ENCODE measurements at regions not wholly inside any gene's neighbourhood (a gene's known extent, or its start where the extent isn't known, plus 50 kb on each side); places are given as distances from the start of the nearest gene placed in this dataset.
"Not testable (repeated sequence)": the region's sequence is repeated elsewhere in the genome, so short reads cannot be mapped to it uniquely, and the experiment has no call there.

DNA sequence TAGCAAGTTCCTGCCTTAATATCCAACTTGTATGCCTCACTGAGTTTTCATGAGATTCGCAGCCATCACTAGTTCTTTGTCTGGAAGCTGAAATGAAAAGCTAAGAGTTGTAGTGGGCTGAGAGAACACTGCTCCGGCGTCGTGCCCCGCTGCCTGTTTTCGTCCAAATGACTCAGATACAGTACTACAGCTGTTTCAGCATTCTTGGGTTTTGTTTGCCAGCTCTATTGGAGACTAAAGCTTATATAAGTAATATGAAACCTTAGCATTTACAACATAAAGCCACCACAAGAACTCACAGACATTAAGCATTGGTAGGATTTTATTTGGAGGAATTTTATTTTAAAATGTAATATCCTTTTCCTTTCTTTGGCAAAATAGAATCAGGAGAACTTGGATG is 299.7 kb downstream of the DLEU7 start:
- no peak overlapping the region for H3K4me3 ChIP-seq (ENCODE audit: low read depth, low read length)
- TF ChIP-seq, protein P1, sequence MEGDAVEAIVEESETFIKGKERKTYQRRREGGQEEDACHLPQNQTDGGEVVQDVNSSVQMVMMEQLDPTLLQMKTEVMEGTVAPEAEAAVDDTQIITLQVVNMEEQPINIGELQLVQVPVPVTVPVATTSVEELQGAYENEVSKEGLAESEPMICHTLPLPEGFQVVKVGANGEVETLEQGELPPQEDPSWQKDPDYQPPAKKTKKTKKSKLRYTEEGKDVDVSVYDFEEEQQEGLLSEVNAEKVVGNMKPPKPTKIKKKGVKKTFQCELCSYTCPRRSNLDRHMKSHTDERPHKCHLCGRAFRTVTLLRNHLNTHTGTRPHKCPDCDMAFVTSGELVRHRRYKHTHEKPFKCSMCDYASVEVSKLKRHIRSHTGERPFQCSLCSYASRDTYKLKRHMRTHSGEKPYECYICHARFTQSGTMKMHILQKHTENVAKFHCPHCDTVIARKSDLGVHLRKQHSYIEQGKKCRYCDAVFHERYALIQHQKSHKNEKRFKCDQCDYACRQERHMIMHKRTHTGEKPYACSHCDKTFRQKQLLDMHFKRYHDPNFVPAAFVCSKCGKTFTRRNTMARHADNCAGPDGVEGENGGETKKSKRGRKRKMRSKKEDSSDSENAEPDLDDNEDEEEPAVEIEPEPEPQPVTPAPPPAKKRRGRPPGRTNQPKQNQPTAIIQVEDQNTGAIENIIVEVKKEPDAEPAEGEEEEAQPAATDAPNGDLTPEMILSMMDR (IDR thresholded peaks at IDR 0.05; ENCODE audit: low read depth, low read length, missing control alignments) = no peak
- in situ Hi-C loops (cut with HindIII; ENCODE audit: low sequenced_read_pairs) = no loop called here
- peak; percentile 80 for DNase-seq (ENCODE audit: low read depth)

DNA sequence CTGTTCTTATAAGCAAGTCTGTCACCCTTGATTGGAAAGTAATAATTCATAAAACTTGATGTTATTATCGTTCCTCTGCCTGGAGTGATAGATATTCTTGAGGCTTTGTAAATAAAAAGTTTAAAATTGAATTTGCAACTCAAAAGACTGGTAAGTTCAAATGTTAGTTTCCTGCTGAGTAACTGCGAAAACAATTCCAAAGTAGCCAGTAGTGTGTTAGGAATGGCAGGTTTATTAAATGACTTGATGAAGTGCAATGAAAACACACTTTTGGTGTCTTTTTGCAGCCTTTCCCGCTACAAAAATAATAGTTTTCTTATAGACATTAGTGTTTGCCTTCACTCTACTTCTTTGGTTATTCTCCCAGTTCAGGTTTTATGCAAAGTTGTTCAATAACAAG is 299.3 kb downstream of the DLEU7 start:
- H3K4me3 ChIP-seq (ENCODE audit: low read depth, low read length) = no peak overlapping the region
- DNase-seq (ENCODE audit: low read depth) = no peak
- in situ Hi-C loops (cut with HindIII; ENCODE audit: low sequenced_read_pairs) = no loop called here
- TF ChIP-seq, protein P1 (IDR thresholded peaks at IDR 0.05; ENCODE audit: low read depth, low read length, missing control alignments) = no peak

DNA sequence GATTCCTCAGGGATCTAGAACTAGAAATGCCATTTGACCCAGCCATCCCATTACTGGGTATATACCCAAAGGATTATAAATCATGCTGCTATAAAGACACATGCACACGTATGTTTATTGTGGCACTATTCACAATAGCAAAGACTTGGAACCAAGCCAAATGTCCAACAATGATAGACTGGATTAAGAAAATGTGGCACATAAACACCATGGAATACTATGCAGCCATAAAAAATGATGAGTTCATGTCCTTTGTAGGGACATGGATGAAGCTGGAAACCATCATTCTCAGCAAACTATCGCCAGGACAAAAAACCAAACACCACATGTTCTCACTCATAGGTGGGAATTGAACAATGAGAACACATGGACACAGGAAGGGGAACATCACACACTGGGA is 296.3 kb downstream of the DLEU7 start:
- H3K4me3 ChIP-seq (ENCODE audit: low read depth, low read length); DNase-seq (ENCODE audit: low read depth); in situ Hi-C loops (cut with HindIII; ENCODE audit: low sequenced_read_pairs): not testable (repeated sequence)

DNA sequence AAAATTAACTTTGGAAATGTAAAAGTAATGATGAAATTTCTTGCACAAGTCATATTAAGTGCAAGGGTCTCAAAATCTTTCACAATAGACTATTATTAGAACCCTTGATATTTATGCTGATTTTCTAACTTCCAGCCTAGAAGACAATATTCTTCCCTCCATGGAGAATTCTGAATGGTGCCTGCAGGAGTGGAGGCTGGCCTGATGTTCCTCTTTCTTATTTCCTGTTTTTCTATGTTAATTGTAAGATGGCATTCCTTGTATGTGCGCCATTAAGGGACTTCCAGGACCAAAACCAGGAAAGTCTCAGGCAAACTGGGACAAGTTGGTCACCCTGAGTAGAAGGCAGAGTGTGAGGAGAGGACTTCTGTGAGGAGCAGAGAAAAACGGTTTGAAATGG is 294.9 kb downstream of the DLEU7 start:
- TF ChIP-seq, protein P1 (IDR thresholded peaks at IDR 0.05; ENCODE audit: low read depth, low read length, missing control alignments) = no peak
- no peak for DNase-seq (ENCODE audit: low read depth)
- H3K4me3 ChIP-seq (ENCODE audit: low read depth, low read length) = no peak overlapping the region
- in situ Hi-C loops (cut with HindIII; ENCODE audit: low sequenced_read_pairs) = no loop called here

DNA sequence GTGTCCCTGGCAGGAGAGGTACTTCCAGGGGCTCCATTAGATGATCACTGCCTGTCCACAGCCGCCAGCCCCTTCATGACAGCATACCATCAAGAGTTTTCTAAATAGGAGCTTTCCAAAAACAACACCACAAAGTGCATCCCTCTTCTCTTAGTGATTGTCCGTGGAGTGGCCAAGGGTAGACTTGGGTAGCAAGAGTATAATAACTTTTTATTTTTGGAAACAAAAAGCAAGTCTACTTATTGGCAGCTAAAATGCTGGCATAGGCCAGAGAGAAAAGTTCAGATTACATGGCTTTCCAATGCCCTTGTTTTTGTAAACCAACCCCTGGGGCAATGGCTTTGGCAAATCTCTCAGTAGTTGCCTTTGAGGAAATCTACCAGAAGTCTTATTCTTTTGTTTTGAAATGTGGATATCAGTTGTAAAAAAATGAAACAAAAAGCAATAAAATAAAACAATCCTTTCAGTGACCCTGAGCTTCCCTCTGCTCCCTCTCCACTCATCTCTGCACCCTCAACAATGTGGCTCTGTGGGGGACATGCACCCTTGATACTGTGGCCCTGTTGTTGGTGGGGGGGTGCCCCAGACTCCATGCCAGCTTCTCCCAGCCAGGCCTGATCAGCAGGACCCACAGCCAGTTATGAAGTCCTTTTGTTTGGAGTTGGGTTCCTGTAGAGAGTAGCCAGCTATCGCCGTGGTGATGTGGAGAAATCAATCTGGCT is 294.1 kb downstream of the DLEU7 start:
- no peak overlapping the region for H3K4me3 ChIP-seq (ENCODE audit: low read depth, low read length)
- no peak for DNase-seq (ENCODE audit: low read depth)
- TF ChIP-seq, protein P1 (IDR thresholded peaks at IDR 0.05; ENCODE audit: low read depth, low read length, missing control alignments) = no peak
- in situ Hi-C loops (cut with HindIII; ENCODE audit: low sequenced_read_pairs) = no loop called here

DNA sequence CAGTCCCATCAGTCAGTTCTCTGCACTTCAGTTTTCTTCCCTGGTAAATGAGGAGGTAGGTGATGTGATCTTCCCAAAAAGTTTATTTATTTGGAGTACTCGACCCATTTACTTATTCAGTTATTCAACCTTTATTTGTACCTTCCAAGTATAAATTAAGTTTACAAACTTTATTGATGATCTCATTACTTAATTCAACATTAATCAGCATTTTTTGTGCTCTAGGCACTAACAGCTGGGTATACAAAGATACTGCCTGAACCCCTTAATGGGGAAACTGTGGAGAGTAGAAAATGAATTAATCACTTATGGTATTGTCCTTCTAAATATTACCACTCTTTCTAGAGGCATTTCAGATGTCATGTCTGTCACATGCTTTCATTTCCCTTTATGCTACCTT is 293.3 kb downstream of the DLEU7 start:
- in situ Hi-C loops (cut with HindIII; ENCODE audit: low sequenced_read_pairs) = no loop called here
- DNase-seq (ENCODE audit: low read depth) = no peak
- H3K4me3 ChIP-seq (ENCODE audit: low read depth, low read length) = no peak overlapping the region
- TF ChIP-seq, protein P1 (IDR thresholded peaks at IDR 0.05; ENCODE audit: low read depth, low read length, missing control alignments) = no peak

DNA sequence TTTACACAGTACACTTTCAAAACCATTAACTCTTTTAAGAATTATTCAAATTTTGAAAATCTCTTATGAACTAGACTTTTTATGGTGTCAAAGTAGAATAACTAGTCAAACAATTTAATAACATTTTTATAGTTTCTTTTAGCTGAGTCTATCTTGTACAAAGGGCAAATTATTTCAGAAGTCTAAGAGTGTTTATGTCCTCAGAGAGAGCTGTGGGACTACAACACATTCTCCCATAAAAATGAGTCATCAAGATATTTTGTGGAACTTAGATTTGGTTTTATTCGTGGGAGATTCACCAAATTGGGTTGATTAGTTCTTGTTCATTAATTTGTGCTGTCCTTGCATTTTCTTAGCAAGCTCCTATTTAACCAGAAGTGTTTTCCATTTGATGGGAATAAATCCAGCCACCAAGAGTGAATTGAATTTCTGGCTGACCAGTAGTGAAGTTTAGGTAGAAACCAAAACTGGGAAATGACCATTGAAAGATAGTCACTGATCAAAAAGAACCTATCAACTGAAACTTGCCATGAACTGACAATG is 291.0 kb downstream of the DLEU7 start:
- no peak for DNase-seq (ENCODE audit: low read depth)
- in situ Hi-C loops (cut with HindIII; ENCODE audit: low sequenced_read_pairs) = no loop called here
- no peak overlapping the region for H3K4me3 ChIP-seq (ENCODE audit: low read depth, low read length)
- TF ChIP-seq, protein P1 (IDR thresholded peaks at IDR 0.05; ENCODE audit: low read depth, low read length, missing control alignments) = no peak

Data from astrocyte of the cerebellum (primary cell).